Muscle of arm (tissue), 1 donor: ENCODE measurements at regions not wholly inside any gene's neighbourhood (a gene's known extent, or its start where the extent isn't known, plus 50 kb on each side); places are given as distances from the start of the nearest gene placed in this dataset.

Experiments
- DNase-seq: peaks from one replicate; pipeline ENCODE4 v3.0.0-alpha.2; 2013

DNA sequence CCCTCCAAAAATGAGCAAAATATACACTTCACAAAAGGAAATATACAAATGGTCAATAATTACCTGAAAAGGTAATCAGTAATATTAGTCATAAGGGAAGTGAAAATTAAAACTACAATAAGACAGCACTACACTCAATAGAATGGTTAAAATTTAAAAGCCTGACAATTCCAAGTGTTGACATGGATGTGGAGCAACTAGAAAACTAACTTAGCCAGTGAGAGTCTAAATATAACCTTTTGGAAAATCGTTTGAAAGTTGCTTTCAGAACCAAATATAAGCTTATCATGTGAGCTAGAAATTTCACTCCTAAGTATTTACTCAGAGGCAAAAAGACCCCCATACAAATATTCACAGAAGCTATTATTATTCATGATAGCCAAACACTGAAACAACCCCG, 105.1 kb upstream of the MVB12B start:
- no peak for DNase-seq

DNA sequence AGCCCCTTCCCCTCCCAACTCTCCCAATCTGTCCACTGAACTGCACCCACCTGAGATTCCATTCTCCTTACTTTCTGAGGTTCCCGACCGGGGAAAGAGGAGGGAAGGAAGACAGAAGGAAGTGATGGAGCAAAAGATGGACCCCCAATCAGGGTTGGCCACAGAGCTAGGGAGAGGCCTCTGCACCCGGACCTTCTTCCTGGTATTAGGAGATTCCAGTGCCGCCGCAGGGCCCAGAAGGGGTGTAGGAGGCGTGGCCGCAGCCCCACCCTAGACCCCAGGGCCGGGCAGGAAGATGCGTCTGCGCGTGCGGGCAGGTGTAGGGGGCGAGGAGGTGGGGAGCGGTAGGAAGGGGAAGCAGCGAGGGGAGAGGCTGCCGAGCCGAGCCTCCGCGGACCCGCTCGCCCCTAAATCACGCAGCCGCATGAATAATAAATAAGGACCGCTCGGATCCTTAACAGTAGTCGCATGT, 104.2 kb upstream of the MVB12B start:
- no peak for DNase-seq

DNA sequence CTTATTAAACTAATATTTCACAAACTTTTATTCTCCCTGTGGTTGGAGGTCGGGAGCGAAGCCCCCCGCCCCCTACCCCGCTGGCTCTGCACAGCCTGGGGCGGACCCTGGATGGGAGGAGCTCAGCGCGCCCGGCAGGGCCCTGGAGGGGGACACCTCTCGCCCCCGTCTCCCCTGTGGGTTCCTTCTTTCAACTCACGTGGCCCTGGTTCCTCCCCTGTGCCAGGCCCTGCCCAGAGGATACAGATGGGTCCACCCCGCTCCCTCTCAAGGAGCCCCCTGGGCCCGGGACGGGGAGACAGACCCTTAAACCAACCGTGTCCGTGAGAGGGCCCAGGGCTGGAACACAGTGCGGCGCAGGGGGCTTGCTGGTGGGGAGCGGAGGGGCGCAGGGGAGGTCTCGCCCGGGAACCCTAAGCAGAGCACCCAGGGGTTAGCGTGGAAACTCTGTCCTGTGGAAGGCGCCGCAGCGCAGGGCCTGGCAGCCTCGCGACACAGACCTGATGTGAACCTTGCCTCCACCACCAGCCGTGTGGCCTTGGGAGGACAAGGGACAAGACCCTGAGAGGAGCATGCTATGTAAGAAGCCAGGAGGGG, 103.7 kb upstream of the MVB12B start:
- no peak for DNase-seq

DNA sequence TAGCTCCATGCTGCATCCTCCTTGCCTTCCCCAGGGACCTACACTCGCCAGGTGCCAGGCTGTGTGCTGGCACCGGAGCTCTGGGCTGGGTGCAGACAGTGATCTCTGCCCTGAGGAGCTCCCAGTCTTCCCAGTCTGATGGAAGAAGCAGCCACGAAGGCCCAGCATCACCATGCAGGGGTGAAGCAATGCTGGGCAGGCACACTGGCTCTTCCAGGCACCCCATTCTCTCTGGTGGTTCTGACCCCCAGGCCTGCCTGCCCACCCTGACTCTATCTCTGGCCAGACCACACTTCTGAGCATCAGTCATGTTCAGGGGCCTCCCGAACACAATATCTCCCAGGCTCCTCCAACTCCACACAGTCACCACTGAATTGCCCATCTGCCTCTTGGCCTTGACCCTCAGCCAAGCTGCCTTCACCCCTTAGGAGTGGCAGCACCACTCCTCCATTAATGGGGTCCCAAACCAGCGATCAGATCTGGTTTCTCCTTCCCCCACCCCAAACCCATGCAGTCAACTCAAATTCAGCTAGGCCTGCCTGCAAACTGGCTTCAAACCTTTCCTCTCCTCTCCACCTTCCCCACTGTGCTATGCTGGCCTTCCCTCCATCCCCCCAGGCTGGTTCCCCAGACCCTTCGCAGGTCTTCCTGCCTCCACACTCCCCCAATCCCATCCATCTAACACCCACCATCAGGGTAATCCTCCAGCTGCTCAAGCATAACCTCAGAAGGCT, 102.7 kb upstream of the MVB12B start:
- no peak for DNase-seq

- DNase-seq: no peak
Measured at GRCh38 chr9:126225611-126226609, 100.7 kb upstream of the MVB12B start.

DNA sequence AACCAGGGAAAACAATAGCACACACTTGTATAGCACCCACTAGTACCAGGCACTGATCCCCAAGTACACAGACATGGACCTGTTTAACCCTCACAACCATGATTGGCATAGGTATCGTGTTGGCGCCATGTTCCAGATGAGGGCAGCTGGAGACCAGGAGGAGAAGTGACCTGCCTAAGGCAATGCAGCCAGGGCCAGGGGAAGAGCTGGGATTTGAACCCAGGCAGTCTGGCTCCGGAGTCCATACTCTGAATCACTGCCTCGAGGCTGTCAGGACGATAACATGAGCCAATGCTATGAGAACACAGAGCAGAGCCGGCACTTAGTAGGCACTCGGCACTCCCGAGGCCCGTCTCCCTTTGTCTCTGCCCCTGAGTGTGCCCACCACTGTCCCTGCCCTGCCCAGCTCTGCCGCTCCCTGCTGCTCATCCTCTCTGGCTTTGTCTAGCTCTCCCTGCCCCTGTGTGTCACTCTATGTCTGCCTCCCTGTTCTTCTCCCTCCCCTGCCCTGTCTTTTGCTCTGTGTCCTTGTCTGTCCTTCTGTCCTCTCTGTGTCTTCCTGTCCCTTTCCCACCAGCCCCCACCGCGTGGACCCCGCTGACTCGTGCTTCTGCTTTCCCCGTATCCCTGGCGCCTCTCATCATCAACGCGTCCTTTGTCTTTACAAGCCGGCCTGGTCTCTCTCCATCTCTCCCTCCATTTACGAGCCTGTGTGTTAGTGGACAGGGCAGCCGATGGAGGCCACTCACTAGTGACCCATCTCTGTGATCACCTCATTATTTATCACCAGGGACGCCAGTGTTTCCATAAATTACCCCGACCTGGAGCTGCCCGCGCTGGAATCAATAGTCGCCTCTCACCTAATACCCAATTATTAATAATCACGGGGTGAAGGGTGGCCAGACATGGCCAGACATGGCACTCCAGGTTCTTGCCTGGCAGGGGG, 99.4 kb upstream of the MVB12B start:
- no peak for DNase-seq

- no peak for DNase-seq
Measured at GRCh38 chr9:126228111-126228780, 98.4 kb upstream of the MVB12B start.

GRCh38 chr9:126228781-126229444, 97.7 kb upstream of the MVB12B start:
- DNase-seq: peak; percentile 72

DNA sequence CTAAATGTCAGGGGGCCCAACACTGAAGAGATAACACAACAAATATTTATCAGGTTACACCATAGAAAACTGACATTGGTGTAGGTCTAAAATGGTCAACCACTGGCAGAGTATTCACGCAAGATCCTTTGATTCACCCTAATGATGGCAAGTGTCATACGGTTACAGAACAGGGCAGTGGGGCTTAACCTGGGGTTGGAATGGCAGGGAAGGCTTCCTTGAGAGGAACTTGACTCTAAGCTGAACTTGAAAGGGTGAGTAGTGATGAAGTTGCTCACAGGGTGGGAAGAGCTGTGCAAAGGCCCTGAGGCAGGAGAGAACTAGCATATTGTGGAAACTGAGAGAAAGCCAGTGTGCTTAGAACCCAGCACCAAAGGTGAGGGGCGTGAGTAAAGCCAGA, 97.1 kb upstream of the MVB12B start:
- DNase-seq: no peak

DNA sequence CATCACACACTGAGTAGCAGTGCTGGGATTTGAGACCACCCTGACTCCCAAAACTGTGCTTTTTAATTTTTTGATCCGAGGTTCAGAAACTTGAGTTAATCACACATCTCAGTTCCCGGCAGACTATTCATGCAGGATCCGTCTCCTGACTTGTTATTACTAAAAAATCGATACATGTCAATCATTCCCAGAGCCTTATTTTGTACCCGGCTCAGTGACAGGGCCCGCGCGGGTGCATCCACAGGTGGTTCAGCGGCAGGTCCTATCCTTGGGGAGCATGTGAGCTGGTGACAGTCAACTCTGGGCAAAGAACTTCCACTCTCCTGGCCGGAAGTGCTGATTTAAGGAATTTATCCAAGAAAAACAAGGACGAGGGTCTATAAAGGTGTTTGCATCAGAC, 95.9 kb upstream of the MVB12B start:
- no peak for DNase-seq

GRCh38 chr9:126232461-126232860, 94.2 kb upstream of the MVB12B start:
- no peak for DNase-seq

- DNase-seq: no peak
Measured at GRCh38 chr9:126233175-126233574, 93.5 kb upstream of the MVB12B start.

DNA sequence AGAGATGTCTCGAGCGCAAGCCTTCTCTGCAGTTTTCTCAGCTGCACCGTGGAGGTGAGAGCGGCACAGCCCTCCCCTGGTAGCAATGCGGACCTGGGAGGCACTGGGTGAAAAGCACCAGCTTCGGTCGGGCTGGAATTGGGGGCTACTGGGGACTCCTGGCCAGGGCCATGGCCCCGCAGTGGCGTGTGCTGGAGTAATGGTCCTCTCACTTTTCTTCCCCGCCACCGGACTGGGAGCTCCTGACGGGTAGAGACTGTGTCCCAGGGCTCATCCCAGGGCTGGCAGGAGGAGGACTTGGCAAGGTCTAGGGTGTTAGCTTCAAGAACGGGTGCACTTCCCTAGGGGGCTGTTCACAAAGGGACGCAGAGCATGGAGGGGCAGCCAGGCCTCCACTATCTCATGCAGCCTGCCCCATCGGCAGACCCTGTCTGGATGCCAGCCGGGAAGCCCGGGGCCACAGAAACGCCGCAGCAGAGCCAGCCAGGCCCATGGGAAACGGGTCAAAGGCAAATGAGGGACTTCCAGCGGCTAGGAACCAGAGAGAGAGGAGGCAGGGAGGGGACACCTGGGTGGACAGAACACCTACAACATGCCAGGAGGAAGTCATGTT, 92.6 kb upstream of the MVB12B start:
- no peak for DNase-seq

GRCh38 chr9:126234681-126235335, 91.8 kb upstream of the MVB12B start:
- DNase-seq: no peak

GRCh38 chr9:126235336-126236243, 91.0 kb upstream of the MVB12B start:
- DNase-seq: no peak

DNA sequence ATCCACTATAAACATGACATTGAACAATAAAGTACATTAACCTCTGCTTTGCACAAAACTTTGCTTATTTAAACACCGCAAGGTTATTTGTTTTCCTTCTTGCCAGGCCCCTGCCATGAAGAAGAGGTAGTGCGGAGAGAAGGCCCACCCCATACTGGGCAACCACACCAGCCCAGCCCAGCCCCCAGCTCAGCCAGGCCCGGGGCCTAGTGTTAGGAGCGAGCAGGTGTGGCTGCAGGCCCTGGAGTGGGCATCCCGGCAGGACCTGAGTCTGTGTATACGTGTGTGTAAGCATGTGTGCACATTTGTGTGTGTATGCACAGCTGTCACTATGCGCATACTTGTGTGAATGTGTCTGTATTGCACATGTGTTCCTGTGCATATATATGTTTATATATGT, 90.4 kb upstream of the MVB12B start:
- no peak for DNase-seq

DNA sequence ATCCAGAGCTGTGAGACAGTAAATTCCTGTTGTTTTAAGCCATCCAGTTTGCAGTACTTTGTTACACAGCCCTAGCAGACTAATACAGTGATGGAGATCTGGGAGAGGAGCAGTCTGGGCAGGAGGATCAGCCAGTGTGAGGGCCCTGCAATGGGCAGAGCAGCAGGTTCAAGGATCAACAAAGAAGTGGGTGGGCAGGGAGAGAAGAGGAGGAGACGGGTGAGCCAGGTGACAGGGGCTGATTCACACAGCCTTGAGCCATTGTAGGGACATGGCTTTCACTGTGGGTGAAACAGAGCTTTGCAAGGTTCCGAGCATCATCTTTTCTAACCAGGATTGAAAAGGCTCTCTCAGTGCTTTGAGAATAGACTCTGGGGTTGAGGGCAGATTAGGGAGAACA, 88.2 kb upstream of the MVB12B start:
- no peak for DNase-seq

DNA sequence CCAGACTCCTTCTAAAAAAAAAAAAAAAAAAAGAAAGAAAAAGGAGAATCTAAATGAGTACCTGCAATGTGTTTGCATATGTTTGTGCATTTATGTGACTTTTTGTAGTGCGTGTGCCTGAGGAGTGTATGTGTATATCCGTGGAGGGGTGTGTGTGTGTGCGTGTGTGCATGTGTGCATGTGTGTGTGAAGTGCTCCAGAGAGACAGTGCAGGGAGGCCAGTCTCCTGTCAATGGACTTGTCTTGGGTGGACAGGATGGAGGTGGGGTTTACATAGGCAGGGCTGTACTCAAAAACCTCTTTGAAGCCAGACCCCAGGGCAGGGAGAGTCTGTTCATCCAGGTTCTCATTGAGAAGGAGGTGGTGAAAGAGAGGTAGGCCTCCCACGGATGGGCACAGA, 87.1 kb upstream of the MVB12B start:
- DNase-seq: no peak
